Fibroblast of peridontal ligament (primary cell): ENCODE measurements at regions not wholly inside any gene's neighbourhood (a gene's known extent, or its start where the extent isn't known, plus 50 kb on each side); places are given as distances from the start of the nearest gene placed in this dataset.

Source experiments
- DNase-seq: peaks from one replicate; pipeline ENCODE4 v3.0.0-alpha.2; 2010; ENCODE audit errors: extremely low read depth

GRCh38 chr14:38901791-38902190 is 201.2 kb downstream of the SEC23A start:
- DNase-seq: no peak

GRCh38 chr14:38900887-38901286 is 202.1 kb downstream of the SEC23A start:
- DNase-seq: no peak

- DNase-seq: no peak
Observed at GRCh38 chr14:38887696-38888095, 215.3 kb downstream of the SEC23A start.

GRCh38 chr14:38884109-38884508 is 218.9 kb downstream of the SEC23A start:
- no peak for DNase-seq

- no peak for DNase-seq
Observed at GRCh38 chr14:38883127-38883526, 219.9 kb downstream of the SEC23A start.

- no peak for DNase-seq
Observed at GRCh38 chr14:38882533-38882932, 220.5 kb downstream of the SEC23A start.

- DNase-seq: no peak
Observed at GRCh38 chr14:38880643-38881524, 222.2 kb downstream of the SEC23A start.

- DNase-seq: no peak
Observed at GRCh38 chr14:38877744-38878388, 225.2 kb downstream of the SEC23A start.

GRCh38 chr14:38874721-38875120 is 228.3 kb downstream of the SEC23A start:
- no peak for DNase-seq

GRCh38 chr14:38873941-38874612 is 229.0 kb downstream of the SEC23A start:
- no peak for DNase-seq

- no peak for DNase-seq
Observed at GRCh38 chr14:38870296-38870836, 232.7 kb downstream of the SEC23A start.

GRCh38 chr14:38868399-38869290 is 234.4 kb downstream of the SEC23A start:
- DNase-seq: no peak

- peak; percentile 79 for DNase-seq
Observed at GRCh38 chr14:38867561-38868150, 235.4 kb downstream of the SEC23A start.

- no peak for DNase-seq
Observed at GRCh38 chr14:38866461-38866860, 236.6 kb downstream of the SEC23A start.

- no peak for DNase-seq
Observed at GRCh38 chr14:38862366-38862765, 240.7 kb downstream of the SEC23A start.

- DNase-seq: no peak
Observed at GRCh38 chr14:38860530-38860929, 242.5 kb downstream of the SEC23A start.

- no peak for DNase-seq
Observed at GRCh38 chr14:38856798-38857197, 246.2 kb downstream of the SEC23A start.

GRCh38 chr14:38855513-38855912 is 247.5 kb downstream of the SEC23A start:
- no peak for DNase-seq

GRCh38 chr14:38851111-38851510 is 251.9 kb downstream of the SEC23A start:
- no peak for DNase-seq

GRCh38 chr14:38850664-38851063 is 252.4 kb downstream of the SEC23A start:
- DNase-seq: no peak
